Skeletal muscle tissue (tissue), 3 donors: ENCODE measurements at regions not wholly inside any gene's neighbourhood (a gene's known extent, or its start where the extent isn't known, plus 50 kb on each side); places are given as distances from the start of the nearest gene placed in this dataset.

ENCODE experiments used
- H3K27ac ChIP-seq: one replicate; pipeline ENCODE4 v1.7.0; 2013; ENCODE audit warnings: mild to moderate bottlenecking, low read depth, low read length, inconsistent platforms
- H3K27me3 ChIP-seq, 3 donors: one replicate each; pipeline ENCODE4 v1.7.0; 2013; ENCODE audit warnings: low read length in 3 of 3; ENCODE audit not compliant: control insufficient read depth in 3 of 3, insufficient read depth in 3 of 3
- H3K36me3 ChIP-seq, 3 donors: one replicate each; pipeline ENCODE4 v1.7.0; 2013; ENCODE audit warnings: low read length in 3 of 3; ENCODE audit not compliant: control insufficient read depth in 3 of 3, insufficient read depth in 3 of 3
- H3K4me1 ChIP-seq, 3 donors: one replicate each; pipeline ENCODE4 v1.7.0; 2013; ENCODE audit warnings: low read length in 3 of 3, mild to moderate bottlenecking in 3 of 3; ENCODE audit not compliant: control insufficient read depth in 3 of 3, insufficient read depth in 3 of 3
- H3K4me3 ChIP-seq, 3 donors: one replicate each; pipeline ENCODE4 v1.7.0; 2013; ENCODE audit warnings: low read length in 3 of 3
- H3K9ac ChIP-seq, 3 donors: one replicate each; pipeline ENCODE4 v1.7.0; 2013; ENCODE audit warnings: low read length in 3 of 3, mild to moderate bottlenecking in 3 of 3, moderate library complexity in 2 of 3, low read depth in 1 of 3
- H3K9me3 ChIP-seq, 3 donors: one replicate each; pipeline ENCODE4 v1.7.0; 2013; ENCODE audit warnings: low read length in 3 of 3; ENCODE audit not compliant: control insufficient read depth in 3 of 3
- donor health status: Osteomylitis.

DNA sequence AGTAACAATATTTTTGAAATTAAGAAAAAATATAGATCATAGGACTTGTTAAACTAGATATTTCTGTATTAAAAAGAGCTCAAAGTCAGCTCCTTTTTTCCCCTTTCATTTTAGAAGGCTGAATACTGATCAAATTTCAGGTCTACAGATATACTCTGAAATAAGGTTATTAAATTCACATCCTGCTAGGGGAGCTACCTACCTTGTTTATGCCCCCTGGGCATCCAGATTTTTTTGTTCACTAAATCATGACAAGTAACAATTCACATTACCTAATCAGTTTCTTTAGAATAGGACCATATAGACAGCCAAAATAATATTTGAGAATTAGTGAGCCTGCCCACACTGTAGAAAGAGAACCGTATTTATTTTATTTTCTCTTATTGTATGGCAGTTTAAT is 276.2 kb downstream of the USP25 start:
- Histone ChIP-seq H3K4me1 (no peaks in the 10 kb centered on the region), H3K36me3 (no peaks in the 10 kb centered on the region), H3K4me3 (no peak overlapping the region)

GRCh38 chr21:16007943-16008342 is 278.2 kb downstream of the USP25 start:
- H3K9ac ChIP-seq, result no peak overlapping the region
- H3K9me3 ChIP-seq, result no peaks in the 10 kb centered on the region
- no peaks in the 10 kb centered on the region for H3K27me3 ChIP-seq
- no peaks in the 10 kb centered on the region for H3K36me3 ChIP-seq
- no peaks in the 10 kb centered on the region for H3K4me1 ChIP-seq
- no peak overlapping the region for H3K27ac ChIP-seq
- H3K4me3 ChIP-seq, result no peak overlapping the region

More for the DNA sequence above, 276.2 kb downstream of the USP25 start:
- Histone ChIP-seq H3K27me3 (no peaks in the 10 kb centered on the region), H3K27ac (no peak overlapping the region), H3K9me3 (no peaks in the 10 kb centered on the region), H3K9ac (no peak overlapping the region)

- H3K4me3 ChIP-seq, result no peak overlapping the region
- H3K9ac ChIP-seq, result no peak overlapping the region
- H3K27ac ChIP-seq, result no peak overlapping the region
- no peaks in the 10 kb centered on the region for H3K27me3 ChIP-seq
- H3K9me3 ChIP-seq, result no peaks in the 10 kb centered on the region
- H3K36me3 ChIP-seq, result no peaks in the 10 kb centered on the region
- H3K4me1 ChIP-seq, result no peaks in the 10 kb centered on the region
Observed at GRCh38 chr21:16011719-16012118, 281.9 kb downstream of the USP25 start.

GRCh38 chr21:16013570-16013969 is 283.8 kb downstream of the USP25 start:
- no peaks in the 10 kb centered on the region for H3K36me3 ChIP-seq
- H3K9ac ChIP-seq, result no peak overlapping the region
- no peak overlapping the region for H3K27ac ChIP-seq
- peak overlapping the region in 1 of 3 donors; percentile 7 for H3K4me3 ChIP-seq
- H3K9me3 ChIP-seq, result no peaks in the 10 kb centered on the region
- no peaks in the 10 kb centered on the region for H3K4me1 ChIP-seq
- no peaks in the 10 kb centered on the region for H3K27me3 ChIP-seq

- Histone ChIP-seq H3K4me1 (no peaks in the 10 kb centered on the region), H3K36me3 (no peaks in the 10 kb centered on the region), H3K27me3 (no peaks in the 10 kb centered on the region), H3K4me3 (no peak overlapping the region), H3K27ac (no peak overlapping the region), H3K9ac (no peak overlapping the region), H3K9me3 (no peaks in the 10 kb centered on the region)
Observed at GRCh38 chr21:16020878-16021277, 291.1 kb downstream of the USP25 start.

DNA sequence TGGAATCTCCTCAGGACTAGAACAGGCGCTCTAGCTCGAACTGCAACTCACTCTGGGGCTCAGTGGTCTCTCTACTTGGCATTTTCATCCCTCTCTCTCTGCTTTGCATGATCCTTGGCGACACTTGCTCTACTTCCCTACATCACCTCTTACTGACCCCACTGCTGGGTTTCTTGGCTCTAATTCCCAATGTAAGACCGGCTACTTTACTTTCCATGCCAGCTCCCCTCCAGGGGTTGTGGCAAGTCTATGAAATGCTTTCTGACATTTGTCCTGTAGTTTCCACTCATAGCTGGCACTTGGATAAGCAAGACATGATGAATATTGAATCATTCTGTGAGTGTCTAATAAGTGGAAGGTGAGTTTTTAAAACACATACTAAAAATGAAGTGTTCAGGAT is 292.3 kb downstream of the USP25 start:
- no peaks in the 10 kb centered on the region for H3K9me3 ChIP-seq
- H3K27me3 ChIP-seq, result no peaks in the 10 kb centered on the region
- no peaks in the 10 kb centered on the region for H3K4me1 ChIP-seq
- no peaks in the 10 kb centered on the region for H3K36me3 ChIP-seq
- H3K27ac ChIP-seq, result no peak overlapping the region
- H3K9ac ChIP-seq, result no peak overlapping the region
- no peak overlapping the region for H3K4me3 ChIP-seq

GRCh38 chr21:16022921-16023320 is 293.1 kb downstream of the USP25 start:
- Histone ChIP-seq H3K27ac (no peak overlapping the region), H3K4me3 (no peak overlapping the region), H3K4me1 (no peaks in the 10 kb centered on the region), H3K9me3 (no peaks in the 10 kb centered on the region), H3K9ac (no peak overlapping the region), H3K27me3 (no peaks in the 10 kb centered on the region), H3K36me3 (no peaks in the 10 kb centered on the region)

DNA sequence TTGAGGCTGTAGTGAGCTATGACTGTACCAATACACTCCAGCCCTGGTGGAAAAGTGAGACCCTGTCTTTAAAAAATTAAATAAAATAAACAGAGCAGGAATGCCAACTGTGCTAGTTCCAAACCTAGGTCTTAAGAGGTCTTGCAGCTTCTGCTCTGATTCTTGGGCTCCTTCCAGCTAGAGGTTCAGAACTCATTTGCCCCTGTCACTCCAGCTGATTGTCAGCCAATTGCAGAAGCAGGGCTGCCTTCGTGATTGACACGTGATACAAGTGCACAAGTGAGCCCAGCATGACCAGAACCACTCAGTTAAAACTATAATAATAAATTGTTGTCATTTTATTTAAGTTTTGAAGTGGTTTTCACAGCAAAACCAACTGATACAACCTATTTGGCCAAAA is 298.4 kb downstream of the USP25 start:
- no peaks in the 10 kb centered on the region for H3K36me3 ChIP-seq
- no peak overlapping the region for H3K27ac ChIP-seq
- no peaks in the 10 kb centered on the region for H3K27me3 ChIP-seq
- no peak overlapping the region for H3K4me3 ChIP-seq
- H3K4me1 ChIP-seq, result no peaks in the 10 kb centered on the region
- no peaks in the 10 kb centered on the region for H3K9me3 ChIP-seq
- no peak overlapping the region for H3K9ac ChIP-seq

DNA sequence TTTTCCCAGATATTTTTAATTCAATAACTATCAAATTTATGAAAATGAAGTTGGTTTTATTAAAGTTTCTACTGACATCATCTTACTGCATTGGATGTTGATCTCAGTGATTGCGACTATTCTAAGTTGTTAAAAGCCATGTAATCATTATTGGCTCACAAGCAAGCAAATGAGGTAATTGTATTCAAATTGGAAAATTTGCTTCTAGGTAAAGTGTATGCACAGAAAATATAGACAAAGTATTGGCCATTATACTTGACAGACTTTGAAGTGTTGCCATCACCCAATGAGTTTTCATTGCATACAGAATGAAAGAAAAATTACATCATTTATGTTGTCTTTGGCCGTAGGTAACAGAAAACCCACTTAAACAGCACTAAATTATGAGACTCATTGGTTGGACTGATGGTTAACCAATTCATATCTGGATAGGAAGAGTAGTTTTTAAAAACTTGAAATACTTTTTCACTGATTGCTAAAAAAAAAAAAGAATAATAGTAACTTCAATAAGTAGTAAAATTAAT is 299.2 kb downstream of the USP25 start:
- H3K4me3 ChIP-seq, result no peak overlapping the region
- no peaks in the 10 kb centered on the region for H3K27me3 ChIP-seq
- no peak overlapping the region for H3K9ac ChIP-seq
- no peaks in the 10 kb centered on the region for H3K4me1 ChIP-seq
- no peak overlapping the region for H3K27ac ChIP-seq
- H3K36me3 ChIP-seq, result no peaks in the 10 kb centered on the region
- H3K9me3 ChIP-seq, result no peaks in the 10 kb centered on the region

- H3K27me3 ChIP-seq, result no peaks in the 10 kb centered on the region
- H3K4me1 ChIP-seq, result no peaks in the 10 kb centered on the region
- no peak overlapping the region for H3K27ac ChIP-seq
- no peak overlapping the region for H3K4me3 ChIP-seq
- H3K36me3 ChIP-seq, result no peaks in the 10 kb centered on the region
- no peak overlapping the region for H3K9ac ChIP-seq
- H3K9me3 ChIP-seq, result no peaks in the 10 kb centered on the region
Observed at GRCh38 chr21:16033193-16033592, 303.4 kb downstream of the USP25 start.
